ENCODE measurements at regions not wholly inside any gene's neighbourhood (a gene's known extent, or its start where the extent isn't known, plus 50 kb on each side); places are given as distances from the start of the nearest gene placed in this dataset.

- TF ChIP-seq, protein P1, sequence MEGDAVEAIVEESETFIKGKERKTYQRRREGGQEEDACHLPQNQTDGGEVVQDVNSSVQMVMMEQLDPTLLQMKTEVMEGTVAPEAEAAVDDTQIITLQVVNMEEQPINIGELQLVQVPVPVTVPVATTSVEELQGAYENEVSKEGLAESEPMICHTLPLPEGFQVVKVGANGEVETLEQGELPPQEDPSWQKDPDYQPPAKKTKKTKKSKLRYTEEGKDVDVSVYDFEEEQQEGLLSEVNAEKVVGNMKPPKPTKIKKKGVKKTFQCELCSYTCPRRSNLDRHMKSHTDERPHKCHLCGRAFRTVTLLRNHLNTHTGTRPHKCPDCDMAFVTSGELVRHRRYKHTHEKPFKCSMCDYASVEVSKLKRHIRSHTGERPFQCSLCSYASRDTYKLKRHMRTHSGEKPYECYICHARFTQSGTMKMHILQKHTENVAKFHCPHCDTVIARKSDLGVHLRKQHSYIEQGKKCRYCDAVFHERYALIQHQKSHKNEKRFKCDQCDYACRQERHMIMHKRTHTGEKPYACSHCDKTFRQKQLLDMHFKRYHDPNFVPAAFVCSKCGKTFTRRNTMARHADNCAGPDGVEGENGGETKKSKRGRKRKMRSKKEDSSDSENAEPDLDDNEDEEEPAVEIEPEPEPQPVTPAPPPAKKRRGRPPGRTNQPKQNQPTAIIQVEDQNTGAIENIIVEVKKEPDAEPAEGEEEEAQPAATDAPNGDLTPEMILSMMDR (IDR thresholded peaks at IDR 0.05 in 4 of 5, conservative IDR thresholded peaks at IDR 0.05 in 1 of 5): no peak
- TF ChIP-seq POLR2A (IDR thresholded peaks at IDR 0.05): no peak
Observed at GRCh38 chr2:63738019-63738418, 103.7 kb upstream of the UGP2 start.

All from gastrocnemius medialis (tissue), 4 donors.